B cell (primary cell): ENCODE measurements at regions not wholly inside any gene's neighbourhood (a gene's known extent, or its start where the extent isn't known, plus 50 kb on each side); places are given as distances from the start of the nearest gene placed in this dataset.

Experiments used
- ATAC-seq: fragments of 200-7000 bp; cut with Tn5 transposase; one replicate; pipeline ENCODE4 v1.10.0; 2021; ENCODE audit warnings: low read depth, mild to moderate bottlenecking, moderate number of reproducible peaks, moderate library complexity
- CTCF ChIA-PET: fragments of 350-600 bp; sonication (Branson Sonifier 250); formaldehyde crosslinking; loops from one replicate; lab custom pipeline; 2021; ENCODE audit warnings: antibody characterized with exemption, inconsistent platforms; lab: Charles Lee
- POLR2A ChIA-PET: fragments of 350-600 bp; sonication (Branson Sonifier 250); formaldehyde crosslinking; loops from one replicate; lab custom pipeline; 2021; ENCODE audit warnings: antibody characterized with exemption; lab: Charles Lee
- DNase-seq: peaks from one replicate; pipeline ENCODE4 v3.0.0; 2013
- H2AFZ ChIP-seq: 2 replicates; pipeline ENCODE4 v1.6.1; 2012; ENCODE audit warnings: mild to moderate bottlenecking, low read depth, low read length; ENCODE audit not compliant: insufficient read depth, poor library complexity, severe bottlenecking
- H3K27ac ChIP-seq, 2 donors: 1 replicate in 1 of 2; 2 replicates in 1 of 2; pipeline ENCODE4 v1.5.1; 2012 to 2013; ENCODE audit warnings: low read length in 2 of 2, mild to moderate bottlenecking in 2 of 2, moderate library complexity in 1 of 2
- H3K27me3 ChIP-seq, 4 experiments: fragments of 200-600 bp in 1 of 4; sonication (generic) in 1 of 4; replicated peaks in 1 of 4; 1 replicate in 2 of 4; 2 replicates in 2 of 4; pipeline versions ENCODE4 v1.6.1 to v1.7.0; 2013 to 2016; ENCODE audit warnings: low read length in 3 of 4, mild to moderate bottlenecking in 2 of 4, mixed read lengths in 1 of 4, moderate library complexity in 1 of 4; ENCODE audit not compliant: insufficient read depth in 4 of 4, control insufficient read depth in 3 of 4; ENCODE audit errors: control extremely low read depth in 1 of 4
- H3K36me3 ChIP-seq, 2 experiments: replicated peaks in 1 of 2; 1 replicate in 1 of 2; 2 replicates in 1 of 2; pipeline versions ENCODE4 v1.6.1 to v1.7.1; 2013; ENCODE audit warnings: low read length in 1 of 2; ENCODE audit not compliant: insufficient read depth in 2 of 2, control insufficient read depth in 1 of 2; ENCODE audit errors: control extremely low read depth in 1 of 2, extremely low read depth in 1 of 2
- H3K4me1 ChIP-seq, 2 donors: fragments of 200-600 bp in 1 of 2; sonication (generic) in 1 of 2; 1 replicate in 1 of 2; 2 replicates in 1 of 2; pipeline versions ENCODE4 v1.5.1 to v1.6.1; 2013 to 2017; ENCODE audit warnings: low read length in 2 of 2; ENCODE audit not compliant: control insufficient read depth in 2 of 2, insufficient read depth in 2 of 2
- H3K4me2 ChIP-seq: replicated peaks from 2 replicates; pipeline ENCODE3; 2012; ENCODE audit warnings: mild to moderate bottlenecking, low read depth, low read length; ENCODE audit not compliant: poor library complexity, severe bottlenecking
- H3K4me3 ChIP-seq, 5 experiments: fragments of 200-600 bp in 1 of 5; sonication (generic) in 1 of 5; 1 replicate in 3 of 5; 2 replicates in 2 of 5; pipeline versions ENCODE4 v1.5.1 to v1.7.0; 2011 to 2016; ENCODE audit warnings: low read length in 4 of 5, mild to moderate bottlenecking in 4 of 5, low read depth in 2 of 5, control low read depth in 1 of 5, moderate library complexity in 1 of 5; ENCODE audit not compliant: insufficient read depth in 1 of 5; ENCODE audit errors: control extremely low read depth in 1 of 5, extremely low read depth in 1 of 5
- H3K79me2 ChIP-seq: fragments of 200-600 bp; sonication (generic); one replicate; pipeline ENCODE4 v1.6.0; 2016; ENCODE audit warnings: low read length; ENCODE audit not compliant: control insufficient read depth, insufficient read depth
- H3K9ac ChIP-seq: fragments of 200-600 bp; sonication (generic); 2 replicates; pipeline ENCODE4 v1.6.1; 2017; ENCODE audit warnings: mild to moderate bottlenecking, low read length, moderate library complexity
- H3K9me3 ChIP-seq, 3 donors: one replicate each; pipeline versions ENCODE4 v1.6.1 to v1.7.1; 2013; ENCODE audit warnings: low read length in 2 of 3; ENCODE audit not compliant: control insufficient read depth in 2 of 3, insufficient read depth in 1 of 3; ENCODE audit errors: control extremely low read depth in 1 of 3
- H4K20me1 ChIP-seq: 2 replicates; pipeline ENCODE4 v1.6.0; 2012; ENCODE audit warnings: mild to moderate bottlenecking, low read length; ENCODE audit not compliant: insufficient read depth, control insufficient read depth, poor library complexity, severe bottlenecking
- H3K27ac Mint-ChIP-seq: one replicate; pipeline ENCODE4 v1.8.0; 2021; ENCODE audit warnings: mixed read lengths
- H3K27me3 Mint-ChIP-seq: one replicate; pipeline ENCODE4 v1.8.0; 2021; ENCODE audit warnings: mixed read lengths
- H3K4me1 Mint-ChIP-seq: one replicate; pipeline ENCODE4 v1.8.0; 2021; ENCODE audit warnings: mixed read lengths
- H3K4me3 Mint-ChIP-seq: one replicate; pipeline ENCODE4 v1.8.0; 2021; ENCODE audit warnings: mixed read lengths
- H3K9me3 Mint-ChIP-seq: one replicate; pipeline ENCODE4 v1.8.0; 2022; ENCODE audit warnings: mixed read lengths; ENCODE audit not compliant: insufficient read depth
- CTCF ChIP-seq: fragments of 200-600 bp; IDR thresholded peaks from one replicate; pipeline ENCODE4 v1.8.0; 2022; ENCODE audit warnings: antibody characterized with exemption, mild to moderate bottlenecking
- EZH2 ChIP-seq: IDR thresholded peaks from 2 replicates; pipeline ENCODE4 v1.6.1; 2012; ENCODE audit warnings: borderline replicate concordance, low read depth, mild to moderate bottlenecking, moderate library complexity, low read length; ENCODE audit not compliant: insufficient read depth, poor library complexity, severe bottlenecking
- WGBS: methylation state at CpG from one replicate; pipeline ENCODE4 v1.1.5; 2013; ENCODE audit warnings: missing lambda C conversion rate; ENCODE audit not compliant: insufficient coverage; 5-methylcytosine and 5-hydroxymethylcytosine counted together
- intact Hi-C: fragments of 100-400 bp; cut with micrococcal nuclease; formaldehyde crosslinking; loops from one replicate; pipeline ENCODE4 v1.10.0; 2022

- 90% methylated on average over 4 of the region's 4 CpGs for WGBS
- ATAC-seq (no peak), DNase-seq (no peak)
- H3K27me3 ChIP-seq = peaks cover 0 to 2% (median 0%) of the 10 kb centered on the region in 4 experiments
- CTCF ChIA-PET = no interaction called here
- no peak overlapping the region for H3K4me2 ChIP-seq
- H3K79me2 ChIP-seq = no peaks in the 10 kb centered on the region
- no peak overlapping the region for H3K4me3 ChIP-seq
- no peak overlapping the region for H2AFZ ChIP-seq
- no peak overlapping the region for H3K27ac ChIP-seq
- TF ChIP-seq EZH2 (no peak), CTCF (no peak)
- POLR2A ChIA-PET = no interaction called here
- peaks cover 35% of the 10 kb centered on the region for H3K4me1 Mint-ChIP-seq
- peaks cover 6% of the 10 kb centered on the region for H3K27me3 Mint-ChIP-seq
- no peak overlapping the region for H3K9ac ChIP-seq
- H3K9me3 Mint-ChIP-seq = no peaks in the 10 kb centered on the region
- H4K20me1 ChIP-seq = no peaks in the 10 kb centered on the region
- no peak overlapping the region for H3K4me3 Mint-ChIP-seq
- peaks cover 16 to 30% of the 10 kb centered on the region in 2 donors for H3K4me1 ChIP-seq
- no peaks in the 10 kb centered on the region for H3K36me3 ChIP-seq
- no peak overlapping the region for H3K27ac Mint-ChIP-seq
- H3K9me3 ChIP-seq = peaks cover 0 to 2% (median 0%) of the 10 kb centered on the region in 3 donors
- intact Hi-C loops = no loop called here
These were observed 181.4 kb upstream of the CST7 start for GRCh38 chr20:24767623-24768100.

- no peak overlapping the region for H3K4me3 ChIP-seq
- no peaks in the 10 kb centered on the region for H3K79me2 ChIP-seq
- H3K4me1 ChIP-seq = peaks cover 16 to 30% of the 10 kb centered on the region in 2 donors
- H2AFZ ChIP-seq = no peak overlapping the region
- H4K20me1 ChIP-seq = no peaks in the 10 kb centered on the region
- H3K27me3 ChIP-seq = no peaks in the 10 kb centered on the region
- no peak overlapping the region for H3K9ac ChIP-seq
- H3K36me3 ChIP-seq = no peaks in the 10 kb centered on the region
- H3K4me3 Mint-ChIP-seq = no peak overlapping the region
- peaks cover 0 to 2% (median 0%) of the 10 kb centered on the region in 3 donors for H3K9me3 ChIP-seq
- H3K9me3 Mint-ChIP-seq = no peaks in the 10 kb centered on the region
- CTCF ChIA-PET = no interaction called here
- no peak for DNase-seq
- ATAC-seq = no peak
- POLR2A ChIA-PET = no interaction called here
- peaks cover 7% of the 10 kb centered on the region for H3K27me3 Mint-ChIP-seq
- no peak overlapping the region for H3K4me2 ChIP-seq
- intact Hi-C loops = no loop called here
- H3K27ac ChIP-seq = no peak overlapping the region
- H3K27ac Mint-ChIP-seq = no peak overlapping the region
- no peak for TF ChIP-seq EZH2
- TF ChIP-seq CTCF = no peak
- 100% methylated on average over 2 of the region's 4 CpGs for WGBS
- peaks cover 34% of the 10 kb centered on the region for H3K4me1 Mint-ChIP-seq
These were observed 180.8 kb upstream of the CST7 start for GRCh38 chr20:24768201-24768636.
